ENCODE measurements at regions not wholly inside any gene's neighbourhood (a gene's known extent, or its start where the extent isn't known, plus 50 kb on each side); places are given as distances from the start of the nearest gene placed in this dataset.
"Not testable (repeated sequence)": the region's sequence is repeated elsewhere in the genome, so short reads cannot be mapped to it uniquely, and the experiment has no call there.

- H4K20me1 ChIP-seq (ENCODE audit: control insufficient read depth, extremely low read depth, insufficient read depth, low read length); H3K36me3 ChIP-seq (ENCODE audit: control insufficient read depth in 2 of 2, extremely low read depth in 1 of 2, insufficient read depth in 2 of 2, low read length in 2 of 2); H3K4me2 ChIP-seq (ENCODE audit: control insufficient read depth, extremely low read depth, insufficient read depth, low read depth, low read length); H3K79me2 ChIP-seq (ENCODE audit: control insufficient read depth, insufficient read depth, low read length); H3K27ac ChIP-seq (ENCODE audit: control insufficient read depth, insufficient read depth, low read length); DNase-seq (ENCODE audit: low read depth, low spot score); H3K27me3 ChIP-seq (ENCODE audit: control insufficient read depth, extremely low read depth, insufficient read depth, low read length); H3K9me3 ChIP-seq (ENCODE audit: control insufficient read depth, low read depth, low read length); dilution Hi-C loops (cut with MboI; ENCODE audit: extremely low pct_ligation_motif_present, low sequenced_read_pairs); FAIRE-seq; H3K9me1 ChIP-seq (ENCODE audit: control insufficient read depth, extremely low read depth, insufficient read depth, low read length); H3K4me3 ChIP-seq (ENCODE audit: control insufficient read depth in 2 of 3, extremely low read depth in 1 of 3, insufficient read depth in 2 of 3, low read depth in 1 of 3, low read length in 3 of 3); H2AFZ ChIP-seq (ENCODE audit: control insufficient read depth, low read length); H3K9ac ChIP-seq (ENCODE audit: control insufficient read depth, extremely low read depth, insufficient read depth, low read length); H3K4me1 ChIP-seq (ENCODE audit: control insufficient read depth, extremely low read depth, insufficient read depth, low read length): not testable (repeated sequence)
Observed at GRCh38 chr21:5055996-5056962, 5465.1 kb upstream of the TPTE start.

GRCh38 chr21:5057077-5057476 is 5464.3 kb upstream of the TPTE start:
- H3K4me3 ChIP-seq (ENCODE audit: control insufficient read depth in 2 of 3, extremely low read depth in 1 of 3, insufficient read depth in 2 of 3, low read depth in 1 of 3, low read length in 3 of 3); H3K9me1 ChIP-seq (ENCODE audit: control insufficient read depth, extremely low read depth, insufficient read depth, low read length); H3K36me3 ChIP-seq (ENCODE audit: control insufficient read depth in 2 of 2, extremely low read depth in 1 of 2, insufficient read depth in 2 of 2, low read length in 2 of 2); H3K4me1 ChIP-seq (ENCODE audit: control insufficient read depth, extremely low read depth, insufficient read depth, low read length); H3K4me2 ChIP-seq (ENCODE audit: control insufficient read depth, extremely low read depth, insufficient read depth, low read depth, low read length); H4K20me1 ChIP-seq (ENCODE audit: control insufficient read depth, extremely low read depth, insufficient read depth, low read length); DNase-seq (ENCODE audit: low read depth, low spot score); H3K9ac ChIP-seq (ENCODE audit: control insufficient read depth, extremely low read depth, insufficient read depth, low read length); dilution Hi-C loops (cut with MboI; ENCODE audit: extremely low pct_ligation_motif_present, low sequenced_read_pairs); H3K9me3 ChIP-seq (ENCODE audit: control insufficient read depth, low read depth, low read length); H2AFZ ChIP-seq (ENCODE audit: control insufficient read depth, low read length); H3K27me3 ChIP-seq (ENCODE audit: control insufficient read depth, extremely low read depth, insufficient read depth, low read length); FAIRE-seq; H3K79me2 ChIP-seq (ENCODE audit: control insufficient read depth, insufficient read depth, low read length); H3K27ac ChIP-seq (ENCODE audit: control insufficient read depth, insufficient read depth, low read length): not testable (repeated sequence)

- H2AFZ ChIP-seq (ENCODE audit: control insufficient read depth, low read length); H3K4me2 ChIP-seq (ENCODE audit: control insufficient read depth, extremely low read depth, insufficient read depth, low read depth, low read length); H4K20me1 ChIP-seq (ENCODE audit: control insufficient read depth, extremely low read depth, insufficient read depth, low read length); FAIRE-seq; H3K27me3 ChIP-seq (ENCODE audit: control insufficient read depth, extremely low read depth, insufficient read depth, low read length); H3K4me3 ChIP-seq (ENCODE audit: control insufficient read depth in 2 of 3, extremely low read depth in 1 of 3, insufficient read depth in 2 of 3, low read depth in 1 of 3, low read length in 3 of 3); H3K79me2 ChIP-seq (ENCODE audit: control insufficient read depth, insufficient read depth, low read length); H3K9me3 ChIP-seq (ENCODE audit: control insufficient read depth, low read depth, low read length); DNase-seq (ENCODE audit: low read depth, low spot score); H3K36me3 ChIP-seq (ENCODE audit: control insufficient read depth in 2 of 2, extremely low read depth in 1 of 2, insufficient read depth in 2 of 2, low read length in 2 of 2); H3K9ac ChIP-seq (ENCODE audit: control insufficient read depth, extremely low read depth, insufficient read depth, low read length); dilution Hi-C loops (cut with MboI; ENCODE audit: extremely low pct_ligation_motif_present, low sequenced_read_pairs); H3K9me1 ChIP-seq (ENCODE audit: control insufficient read depth, extremely low read depth, insufficient read depth, low read length); H3K27ac ChIP-seq (ENCODE audit: control insufficient read depth, insufficient read depth, low read length); H3K4me1 ChIP-seq (ENCODE audit: control insufficient read depth, extremely low read depth, insufficient read depth, low read length): not testable (repeated sequence)
Observed at GRCh38 chr21:5060364-5061083, 5460.9 kb upstream of the TPTE start.

- H3K27ac ChIP-seq (ENCODE audit: control insufficient read depth, insufficient read depth, low read length); H3K4me1 ChIP-seq (ENCODE audit: control insufficient read depth, extremely low read depth, insufficient read depth, low read length); H3K9ac ChIP-seq (ENCODE audit: control insufficient read depth, extremely low read depth, insufficient read depth, low read length); dilution Hi-C loops (cut with MboI; ENCODE audit: extremely low pct_ligation_motif_present, low sequenced_read_pairs); H3K79me2 ChIP-seq (ENCODE audit: control insufficient read depth, insufficient read depth, low read length); H4K20me1 ChIP-seq (ENCODE audit: control insufficient read depth, extremely low read depth, insufficient read depth, low read length); H3K4me3 ChIP-seq (ENCODE audit: control insufficient read depth in 2 of 3, extremely low read depth in 1 of 3, insufficient read depth in 2 of 3, low read depth in 1 of 3, low read length in 3 of 3); H3K9me1 ChIP-seq (ENCODE audit: control insufficient read depth, extremely low read depth, insufficient read depth, low read length); H3K9me3 ChIP-seq (ENCODE audit: control insufficient read depth, low read depth, low read length); H3K4me2 ChIP-seq (ENCODE audit: control insufficient read depth, extremely low read depth, insufficient read depth, low read depth, low read length); FAIRE-seq; H2AFZ ChIP-seq (ENCODE audit: control insufficient read depth, low read length); DNase-seq (ENCODE audit: low read depth, low spot score); H3K27me3 ChIP-seq (ENCODE audit: control insufficient read depth, extremely low read depth, insufficient read depth, low read length); H3K36me3 ChIP-seq (ENCODE audit: control insufficient read depth in 2 of 2, extremely low read depth in 1 of 2, insufficient read depth in 2 of 2, low read length in 2 of 2): not testable (repeated sequence)
Observed at GRCh38 chr21:5064581-5065142, 5456.7 kb upstream of the TPTE start.

Measured in keratinocyte (primary cell).